HG02571 (cell line): ENCODE measurements at regions not wholly inside any gene's neighbourhood (a gene's known extent, or its start where the extent isn't known, plus 50 kb on each side); places are given as distances from the start of the nearest gene placed in this dataset.
"Not testable (repeated sequence)": the region's sequence is repeated elsewhere in the genome, so short reads cannot be mapped to it uniquely, and the experiment has no call there.

Experiments
- ATAC-seq: cut with Tn5 transposase; IDR thresholded peaks from one replicate; pipeline ENCODE4 v1.9.1; 2021; ENCODE audit warnings: mild to moderate bottlenecking, moderate library complexity; ENCODE audit not compliant: unreplicated experiment

DNA sequence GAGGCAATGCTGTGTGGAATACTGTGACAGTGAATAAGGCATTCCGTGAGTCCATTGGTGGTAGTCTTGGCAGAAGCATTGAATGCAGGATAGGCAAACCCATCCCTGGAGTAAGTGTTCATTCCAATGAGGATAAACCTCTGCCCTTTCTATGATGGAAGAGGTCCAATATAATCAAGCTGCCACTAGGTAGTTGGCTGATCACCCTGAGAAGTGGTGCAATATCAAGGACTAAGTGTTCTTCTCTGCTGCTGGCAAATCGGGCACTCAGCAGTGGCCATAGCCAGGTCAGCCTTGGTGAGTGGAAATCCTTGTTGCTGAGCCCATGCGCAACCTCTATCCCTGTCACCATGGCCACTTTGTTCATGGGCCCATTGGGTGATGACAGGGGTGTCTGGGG lies 70.1 kb downstream of the FBXO4 start:
- ATAC-seq = no peak

DNA sequence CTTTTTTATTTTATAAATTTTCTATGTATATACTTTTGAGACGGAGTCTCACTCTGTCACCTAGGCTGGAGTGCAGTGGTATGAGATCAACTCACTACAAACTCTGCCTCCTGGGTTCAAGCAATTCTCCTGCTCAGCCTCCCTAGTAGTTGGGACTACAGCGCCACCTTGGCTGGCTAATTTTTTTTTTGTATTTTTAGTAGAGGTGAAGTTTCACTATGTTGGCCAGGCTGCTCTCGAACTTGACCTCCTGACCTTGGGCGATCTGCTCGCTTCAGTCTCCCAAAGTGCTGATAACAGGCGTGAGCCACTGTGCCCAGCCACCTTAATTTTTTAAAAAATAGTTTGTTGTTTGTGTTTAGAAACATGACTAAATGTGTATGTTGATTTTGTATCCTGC lies 76.6 kb downstream of the FBXO4 start:
- ATAC-seq = no peak

DNA sequence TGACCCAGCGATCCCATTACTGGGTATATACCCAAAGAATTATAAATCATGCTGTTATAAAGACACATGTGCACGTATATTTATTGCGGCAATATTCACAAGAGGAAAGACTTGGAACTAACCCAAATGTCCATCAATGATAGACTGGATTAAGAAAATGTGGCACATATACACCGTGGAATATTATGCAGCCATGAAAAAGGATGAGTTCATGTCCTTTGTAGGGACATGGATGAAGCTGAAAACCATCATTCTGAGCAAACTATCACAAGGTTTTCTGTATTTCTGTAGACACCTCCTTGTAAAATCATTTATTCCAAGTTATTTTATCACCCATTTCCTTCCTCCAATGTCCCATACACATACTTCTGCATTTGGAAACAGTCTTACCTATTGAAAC lies 78.8 kb downstream of the FBXO4 start:
- not testable (repeated sequence) for ATAC-seq

DNA sequence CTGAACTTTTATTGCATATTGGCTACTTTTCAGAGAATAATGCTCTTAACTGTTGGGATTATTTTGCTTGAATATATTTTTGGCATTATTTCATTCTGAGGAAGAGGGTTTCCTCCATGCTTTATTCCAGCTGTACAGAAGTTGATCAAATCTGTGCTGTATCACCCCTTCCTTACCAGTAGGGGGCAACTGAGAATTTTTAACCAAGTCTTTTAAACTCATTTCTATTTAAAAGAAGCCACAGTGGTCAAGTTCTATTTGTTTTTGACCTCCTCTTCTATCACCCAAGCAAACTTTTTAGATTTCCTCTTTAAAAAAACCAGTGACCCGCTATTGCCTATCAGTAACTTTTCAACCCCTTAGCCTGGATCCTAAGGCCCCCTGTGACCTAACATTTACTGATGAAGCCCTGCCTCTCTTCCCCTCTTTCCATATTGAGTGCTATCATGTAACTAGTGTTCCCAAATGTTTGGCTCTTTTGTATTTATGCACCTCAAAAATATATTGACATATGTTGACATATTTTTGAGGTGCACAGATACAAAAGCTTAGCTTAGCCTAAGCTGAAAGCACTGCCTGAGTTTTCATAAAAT lies 80.6 kb downstream of the FBXO4 start:
- peak; percentile 72 for ATAC-seq

DNA sequence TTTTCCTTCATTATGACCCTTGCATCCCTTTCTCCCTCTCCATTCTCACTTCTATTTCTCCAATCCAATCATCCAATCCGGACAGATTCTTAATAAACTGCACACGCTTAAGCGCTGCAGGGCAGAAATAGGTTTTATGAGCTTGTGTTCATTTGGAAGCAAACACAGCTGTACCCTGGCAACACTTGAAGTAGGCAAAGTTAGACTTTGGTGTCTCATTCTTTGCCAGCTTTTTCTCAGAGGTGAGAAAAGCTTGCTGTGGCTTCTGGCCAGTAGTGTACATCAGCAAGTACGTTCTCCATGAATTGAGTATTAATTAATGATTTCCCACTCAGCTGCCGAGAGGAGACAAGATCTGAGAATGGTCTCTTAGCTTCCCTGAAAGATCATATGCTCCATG lies 88.5 kb downstream of the FBXO4 start:
- ATAC-seq = no peak

DNA sequence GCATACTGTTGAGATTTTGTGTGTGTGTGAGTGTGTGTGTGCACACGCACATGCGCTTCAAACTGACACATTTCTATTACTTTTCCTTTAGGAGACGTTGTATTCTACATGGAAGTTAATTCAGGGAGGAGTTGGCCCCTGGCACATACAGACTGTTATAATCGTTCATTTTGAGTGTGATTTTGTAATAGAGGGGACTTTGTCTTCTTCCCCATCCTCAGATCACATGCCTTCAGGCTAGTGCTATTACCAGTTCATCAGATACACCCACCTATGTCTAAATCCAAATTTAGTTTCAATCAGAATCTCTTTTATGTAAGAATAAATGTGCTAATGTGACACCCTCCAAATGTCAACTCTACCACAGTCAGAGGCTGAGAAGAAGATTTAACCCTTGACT lies 90.2 kb downstream of the FBXO4 start:
- no peak for ATAC-seq

DNA sequence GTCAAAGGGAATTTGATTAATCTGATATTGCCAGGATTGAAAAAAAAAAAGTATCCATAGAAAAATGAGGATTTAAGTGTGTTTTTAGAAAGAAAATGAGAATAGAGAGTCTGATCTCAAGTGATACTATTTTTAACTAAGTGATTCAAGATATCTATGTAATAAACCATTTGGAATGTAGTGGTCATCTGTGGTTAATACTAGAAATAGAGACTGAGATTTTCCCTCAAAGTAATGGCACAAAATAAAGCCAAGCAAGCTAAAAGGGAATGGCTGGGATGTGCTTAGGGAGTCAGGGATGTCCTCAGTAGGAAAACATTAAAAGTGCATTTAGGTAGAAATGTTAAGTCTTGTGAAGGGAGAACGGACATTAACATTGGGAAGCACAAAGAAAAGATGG lies 90.6 kb downstream of the FBXO4 start:
- ATAC-seq = no peak

DNA sequence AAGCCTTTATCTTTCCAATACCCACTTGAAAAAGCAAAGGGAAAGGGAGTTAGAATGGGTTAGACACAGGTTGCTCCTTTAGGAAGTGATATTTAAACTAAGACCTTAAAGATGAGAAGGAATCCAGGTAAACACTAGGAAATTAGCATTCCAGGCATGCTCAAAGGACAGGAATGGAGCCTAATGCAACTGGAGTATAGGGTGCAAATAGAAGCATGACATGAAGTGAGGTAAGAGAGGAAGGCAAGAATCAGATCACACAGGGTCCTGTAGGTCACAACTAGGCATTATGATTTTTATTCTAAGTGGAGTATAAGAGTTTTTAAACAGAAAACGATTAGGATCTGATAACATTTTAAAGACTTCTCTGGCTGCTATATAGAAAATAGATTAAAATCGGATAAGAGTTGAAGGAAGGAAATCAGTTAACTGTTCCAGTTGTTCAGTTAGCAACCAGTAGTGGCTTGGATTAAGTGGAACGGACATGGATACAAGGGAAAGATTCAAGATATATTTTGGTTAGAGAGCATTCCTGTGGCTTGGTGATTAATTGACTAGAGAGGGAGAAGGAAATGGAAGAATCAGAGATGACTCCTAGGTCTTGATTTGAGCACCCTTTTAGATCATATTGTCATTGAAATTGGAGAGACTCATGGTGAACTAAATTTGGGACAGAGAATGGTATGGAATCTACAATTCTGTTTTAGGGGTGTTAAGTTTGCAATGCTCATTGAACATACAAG lies 95.9 kb downstream of the FBXO4 start:
- ATAC-seq = no peak

DNA sequence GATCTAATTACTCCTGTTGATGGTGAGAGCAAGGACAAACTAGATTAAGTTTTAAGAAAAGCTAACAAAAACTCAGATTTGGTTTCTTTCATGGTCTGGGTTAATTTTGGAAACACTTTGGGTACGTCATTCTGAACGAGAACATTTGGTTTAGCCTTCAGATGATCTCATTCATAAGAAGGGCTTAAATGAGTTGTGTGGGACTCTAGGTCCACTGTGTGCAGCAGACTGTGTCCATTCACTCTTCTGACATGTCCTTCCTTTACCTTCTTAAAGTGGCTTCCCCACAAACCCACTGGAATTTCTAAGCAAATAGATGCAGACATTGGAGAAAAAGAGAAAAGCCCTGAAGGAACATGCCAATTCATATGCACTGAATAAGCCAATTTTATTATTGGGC lies 96.8 kb downstream of the FBXO4 start:
- peak; percentile 50 for ATAC-seq

DNA sequence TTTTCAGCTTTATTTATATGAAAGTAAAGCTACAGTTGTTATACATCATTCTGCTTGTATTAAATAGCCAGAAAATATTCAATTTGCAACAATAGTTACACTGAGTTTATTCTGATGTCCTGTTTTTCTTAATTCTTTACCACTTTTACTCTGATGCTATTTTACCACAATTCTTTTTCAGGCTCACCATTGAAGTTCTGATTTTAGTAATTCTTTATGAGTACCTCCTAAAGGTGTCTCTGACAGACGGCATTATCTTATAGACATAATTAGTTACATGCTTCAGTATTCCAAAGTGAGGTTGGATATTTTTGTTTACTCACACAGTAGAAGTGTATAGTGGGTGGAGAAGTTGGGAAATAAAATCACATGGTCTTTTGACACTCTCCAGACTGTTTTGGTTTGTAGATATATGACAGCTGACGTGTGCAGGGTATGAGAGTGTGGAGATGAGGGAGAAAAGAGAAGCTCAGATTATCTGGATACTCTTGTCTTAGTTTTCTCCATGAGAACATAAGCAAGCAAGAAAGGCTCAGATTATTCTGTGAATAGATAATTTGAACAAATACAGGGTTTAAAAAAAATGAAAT lies 97.4 kb downstream of the FBXO4 start:
- no peak for ATAC-seq

DNA sequence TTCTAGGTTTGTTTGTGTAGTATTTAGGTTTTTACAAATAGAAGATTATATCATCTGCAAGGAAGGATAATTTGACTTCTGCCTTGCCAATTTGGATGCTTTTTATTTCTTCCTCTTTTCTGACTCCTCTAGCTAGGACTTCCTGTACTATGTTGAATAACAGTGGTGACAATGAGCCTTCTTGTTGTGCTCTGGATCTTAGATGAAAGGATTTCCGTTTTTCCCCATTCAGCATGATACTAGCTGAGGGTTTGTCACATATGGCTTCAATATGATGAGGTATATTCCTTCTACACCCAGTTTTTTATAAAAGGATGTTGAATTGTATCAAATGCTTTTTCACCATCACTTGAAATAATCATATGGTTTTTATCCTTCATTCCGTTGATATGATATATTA lies 101.4 kb downstream of the FBXO4 start:
- ATAC-seq = no peak

DNA sequence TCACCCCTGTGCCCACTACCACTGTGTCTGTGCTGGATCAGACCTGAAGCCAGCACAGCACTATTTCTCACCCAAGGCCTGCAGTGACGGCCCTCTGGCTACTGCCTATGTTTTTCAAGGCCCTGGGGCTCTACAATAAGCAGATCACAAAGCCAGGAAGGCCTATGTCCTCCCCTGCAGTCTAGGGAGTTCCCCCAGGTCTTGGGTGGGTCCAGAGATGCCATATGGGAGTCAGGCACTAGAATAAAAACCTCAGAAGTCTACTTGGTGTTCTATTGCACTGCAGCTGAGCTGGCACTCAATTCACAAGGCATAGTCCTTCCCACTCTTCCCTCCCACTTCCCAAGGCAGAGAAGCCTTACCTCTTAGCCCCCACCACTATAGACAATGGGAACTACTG lies 107.1 kb downstream of the FBXO4 start:
- no peak for ATAC-seq

DNA sequence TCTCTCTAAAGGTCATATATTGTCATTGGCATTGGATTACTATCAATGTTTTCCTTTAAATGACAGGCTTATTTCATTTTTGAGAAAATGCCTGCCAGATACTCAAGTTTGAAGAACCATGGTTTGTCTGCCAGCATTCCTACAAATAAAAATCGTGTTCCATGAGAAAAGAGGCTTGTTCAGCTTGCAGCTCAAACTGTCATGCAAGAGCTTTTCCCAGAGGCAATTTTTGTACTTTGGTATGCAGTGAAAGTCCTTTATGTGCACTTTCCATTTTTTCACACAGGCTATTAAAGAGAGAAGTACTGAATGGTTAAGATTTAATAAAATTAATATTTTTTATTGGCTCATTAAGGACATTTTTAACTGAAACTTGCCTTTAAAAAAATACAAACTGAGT lies 110.4 kb downstream of the FBXO4 start:
- ATAC-seq = no peak

DNA sequence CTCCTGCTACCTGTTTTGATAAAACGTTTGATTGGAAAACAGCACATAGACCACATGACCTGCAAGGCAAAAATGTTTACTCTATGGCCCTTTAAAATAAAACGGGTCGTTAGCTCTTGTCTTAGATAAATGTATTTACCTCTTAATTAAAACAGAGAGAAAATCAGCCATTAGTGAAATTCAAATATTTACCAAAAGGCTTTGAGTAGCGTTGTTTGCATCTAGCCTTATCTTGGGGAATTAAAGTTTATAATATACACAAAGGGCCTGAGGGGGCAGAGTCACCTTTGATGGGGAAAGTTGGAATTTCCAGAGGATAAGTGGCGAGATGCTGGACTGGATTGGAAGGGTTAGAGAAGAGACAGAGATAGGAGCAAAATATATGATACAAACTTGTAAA lies 111.3 kb downstream of the FBXO4 start:
- ATAC-seq = no peak

DNA sequence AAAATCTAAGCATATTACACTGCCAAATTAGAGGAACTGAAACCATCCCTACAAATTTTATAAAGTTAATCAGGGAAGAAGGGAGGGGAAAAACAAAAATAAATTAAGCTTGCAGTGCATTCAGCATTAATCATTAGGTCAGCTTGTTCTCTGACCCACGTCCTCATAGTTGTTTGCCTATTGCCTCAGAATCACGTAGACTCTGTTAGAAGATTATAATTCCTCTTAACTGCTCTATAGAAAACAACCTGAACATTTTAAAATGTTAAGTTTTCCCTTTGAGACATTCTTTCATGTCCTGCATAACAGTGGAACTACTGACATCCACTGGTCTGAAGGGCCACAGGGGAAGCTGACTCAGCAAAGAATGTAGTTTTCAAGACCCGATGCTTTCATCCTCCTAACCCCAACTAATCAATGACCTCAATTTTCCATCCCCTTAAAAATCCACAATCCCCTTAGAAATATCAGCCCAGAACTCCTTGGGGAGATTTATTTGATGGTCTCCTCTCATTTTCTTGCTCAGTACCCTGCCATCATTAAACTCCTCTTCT lies 112.4 kb downstream of the FBXO4 start:
- ATAC-seq = no peak

DNA sequence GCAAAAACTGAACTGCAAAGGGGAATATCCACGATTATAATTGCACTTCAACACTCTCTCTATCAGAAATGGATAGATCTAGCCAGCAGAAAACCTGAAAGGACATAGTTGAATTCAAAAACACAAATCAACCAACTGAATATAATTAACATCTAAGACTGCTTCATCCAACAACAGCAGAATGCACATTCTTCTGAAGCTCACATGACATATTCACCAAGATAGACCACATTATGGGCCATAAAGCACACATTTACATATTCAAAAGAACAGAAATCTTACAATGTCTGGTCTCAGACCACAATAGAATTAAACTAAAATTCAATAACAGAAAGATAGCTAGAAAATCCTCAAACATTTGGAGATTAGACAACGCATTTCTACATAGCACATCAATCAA lies 118.3 kb downstream of the FBXO4 start:
- no peak for ATAC-seq

DNA sequence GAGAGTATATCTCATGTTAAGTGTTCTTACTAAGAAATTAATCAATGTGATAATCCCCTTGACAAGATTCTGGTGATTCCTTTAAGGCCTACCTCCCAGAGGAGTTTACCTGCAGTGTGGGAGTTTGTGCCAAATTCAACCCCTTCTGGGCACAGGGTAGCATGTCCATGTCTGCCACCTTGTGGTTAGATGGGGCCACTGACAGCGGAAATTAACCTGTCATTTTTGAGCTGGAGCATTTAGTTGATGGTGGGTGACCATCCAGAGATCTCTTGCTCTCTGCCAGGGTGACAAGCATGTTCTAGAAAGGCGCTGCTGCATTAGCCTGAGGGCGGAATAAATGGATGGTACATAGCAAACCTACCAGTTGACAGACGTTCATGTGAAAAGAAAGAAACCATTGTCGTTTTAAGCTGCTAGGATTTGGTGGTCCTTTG lies 132.2 kb downstream of the FBXO4 start:
- ATAC-seq = peak; percentile 89

DNA sequence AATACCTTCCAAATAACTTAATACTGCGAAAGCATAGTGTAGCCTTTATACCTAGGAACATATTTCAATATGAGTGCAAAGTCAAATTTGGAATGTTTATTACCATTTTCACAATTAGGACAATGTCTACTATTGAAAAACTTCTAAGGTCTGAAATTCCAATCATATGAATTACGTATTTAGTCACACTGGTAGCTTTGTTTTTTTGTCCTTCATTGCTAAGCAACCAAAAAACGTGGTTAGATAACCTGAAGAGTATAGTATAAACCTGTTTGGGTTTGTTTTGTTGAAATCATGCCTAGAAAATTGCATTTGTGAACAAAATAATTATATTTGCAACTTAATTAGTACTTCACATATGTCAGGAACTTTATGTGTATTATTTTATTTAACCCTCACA lies 134.2 kb downstream of the FBXO4 start:
- no peak for ATAC-seq

DNA sequence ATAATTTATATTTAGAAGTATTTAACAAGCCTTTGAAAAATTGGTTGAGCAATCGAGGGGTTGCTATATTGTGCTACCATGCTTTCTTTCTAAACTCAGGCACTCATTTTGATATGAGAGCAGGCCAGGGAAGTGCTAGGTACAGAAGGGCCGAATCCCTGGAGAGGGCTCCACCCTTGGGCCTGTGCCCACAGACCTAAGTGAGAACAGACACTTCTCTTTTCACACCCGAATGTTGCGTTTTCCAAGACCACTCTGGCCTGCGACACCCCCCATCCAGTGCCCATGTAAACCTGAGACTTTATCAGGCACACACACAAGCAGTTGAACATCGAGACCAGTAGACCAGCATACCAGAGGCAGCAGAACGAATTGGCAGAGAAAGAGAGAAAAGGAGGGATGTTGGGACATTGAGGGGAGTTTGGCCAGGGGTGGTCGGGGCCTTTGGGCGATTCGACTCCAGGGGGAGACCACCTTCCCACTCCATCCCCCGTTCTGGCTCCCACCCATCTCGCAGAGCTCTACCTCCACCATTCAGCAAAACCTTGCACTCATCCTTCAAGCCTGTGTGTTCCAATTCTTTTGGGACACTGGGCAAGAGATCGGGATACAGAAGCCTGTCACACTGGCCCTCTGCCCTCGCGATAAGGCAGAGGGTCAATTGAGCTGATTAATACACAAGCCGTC lies 134.8 kb downstream of the FBXO4 start:
- no peak for ATAC-seq

DNA sequence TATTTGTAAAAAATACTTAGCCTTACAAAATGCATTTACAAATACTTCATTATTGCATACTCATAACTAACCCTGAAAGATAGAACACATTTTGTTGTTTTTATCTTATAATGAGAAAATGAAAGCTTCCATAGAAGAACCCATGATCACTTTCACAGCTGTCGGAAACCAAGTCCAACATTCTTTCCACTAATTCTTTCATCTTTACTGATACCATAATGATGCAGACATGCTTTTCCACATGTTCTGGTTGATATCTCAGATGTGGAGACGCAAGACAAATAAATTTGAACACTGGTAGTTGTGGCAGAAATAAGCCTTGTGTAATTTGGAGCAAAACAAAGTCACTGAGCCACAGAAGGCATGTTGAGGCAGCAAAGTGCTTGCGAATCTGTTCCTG lies 136.0 kb downstream of the FBXO4 start:
- no peak for ATAC-seq

DNA sequence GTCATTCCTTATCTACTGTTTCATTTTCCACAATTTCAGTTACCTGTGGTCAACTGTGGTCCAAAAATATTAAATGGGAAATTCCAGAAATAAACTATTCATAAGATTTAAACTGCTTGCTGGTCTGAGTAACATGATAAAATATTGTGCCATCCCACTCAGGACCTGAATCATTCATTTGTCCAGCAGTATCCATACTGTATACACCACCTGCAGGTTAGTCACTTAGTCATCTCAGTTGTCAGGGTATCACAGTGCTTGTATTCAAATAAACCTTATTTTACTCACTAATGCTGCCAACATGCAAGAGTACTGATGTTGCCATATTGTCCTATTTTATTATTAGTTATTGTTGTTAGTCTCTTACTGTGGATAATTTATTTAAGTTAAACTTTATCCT lies 139.7 kb downstream of the FBXO4 start:
- ATAC-seq = no peak

DNA sequence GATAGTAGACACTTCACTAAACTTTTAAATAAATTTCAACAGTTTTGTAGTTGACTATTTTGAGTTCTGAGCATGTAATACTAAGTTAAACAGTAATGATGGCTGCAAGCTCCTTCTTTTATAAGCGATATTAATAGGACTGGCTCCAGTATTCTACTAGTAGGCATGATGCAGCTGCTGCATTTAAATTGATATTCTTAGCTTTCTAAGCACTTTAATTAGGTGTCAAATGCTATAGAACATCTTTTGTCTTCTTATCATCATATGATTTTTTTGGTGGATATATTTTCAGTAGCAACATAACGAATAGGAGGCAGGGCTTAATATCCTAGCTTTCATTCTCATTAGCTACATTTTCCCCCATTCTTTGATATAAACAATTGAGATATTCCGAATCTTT lies 141.1 kb downstream of the FBXO4 start:
- ATAC-seq = no peak
